ENCODE measurements at regions not wholly inside any gene's neighbourhood (a gene's known extent, or its start where the extent isn't known, plus 50 kb on each side); places are given as distances from the start of the nearest gene placed in this dataset.

DNA sequence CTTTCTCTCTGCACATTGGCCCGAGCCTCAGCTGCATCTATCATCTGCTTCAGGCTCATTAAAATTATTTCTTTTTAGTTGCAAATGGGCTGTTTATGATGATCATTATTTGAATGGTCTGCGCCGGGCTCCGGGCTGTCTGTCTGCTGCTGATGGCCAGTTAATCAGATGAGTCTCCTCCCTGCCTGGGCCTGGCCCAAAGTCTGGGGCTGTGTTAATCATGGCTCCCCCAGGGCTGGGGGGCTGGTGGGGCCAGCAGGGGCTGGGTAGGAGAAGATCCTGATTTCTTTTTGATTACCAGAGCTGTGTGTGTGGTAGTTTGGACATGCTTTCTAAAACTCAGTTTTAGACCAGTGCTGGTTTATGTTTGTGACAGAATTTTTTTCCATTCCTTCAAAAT, 159.1 kb downstream of the PHETA1 start:
- no peaks in the 10 kb centered on the region for H3K4me1 ChIP-seq (ENCODE audit: control insufficient read depth, insufficient read depth, low read length, unreplicated experiment)

DNA sequence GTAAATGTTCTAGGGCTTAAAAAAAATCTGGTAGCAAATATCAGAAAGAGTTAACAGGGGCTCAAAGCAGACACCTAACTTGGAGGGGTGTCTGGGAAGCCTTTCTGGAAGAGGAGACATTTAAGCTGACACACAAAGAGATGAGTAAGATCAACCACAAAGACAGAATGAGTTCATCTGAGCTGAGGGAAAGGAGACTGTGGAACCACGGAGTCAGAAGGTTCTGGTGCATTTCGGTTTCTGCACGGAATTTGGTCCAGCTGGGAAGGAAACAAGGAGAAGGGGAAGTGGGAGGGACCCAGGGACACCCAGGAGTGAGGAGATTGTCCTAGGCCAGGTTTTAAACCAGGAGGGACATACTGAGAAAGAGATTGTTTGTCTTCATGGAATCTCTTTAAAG, 161.1 kb downstream of the PHETA1 start:
- H3K27me3 ChIP-seq (ENCODE audit: insufficient read depth, low read length): peaks cover 94% of the 10 kb centered on the region
- no peaks in the 10 kb centered on the region for H3K79me2 ChIP-seq (ENCODE audit: control insufficient read depth, insufficient read depth, low read length, unreplicated experiment)
- H3K4me1 ChIP-seq (ENCODE audit: control insufficient read depth, insufficient read depth, low read length, unreplicated experiment): no peaks in the 10 kb centered on the region
- H3K36me3 ChIP-seq (ENCODE audit: insufficient read depth, low read length): no peaks in the 10 kb centered on the region
- H2AFZ ChIP-seq (ENCODE audit: low read length, unreplicated experiment): no peak overlapping the region
- no peak overlapping the region for H3K27ac ChIP-seq (ENCODE audit: low read depth, low read length)
- no peak overlapping the region for H3K4me3 ChIP-seq (ENCODE audit: low read depth, low read length)

More for the DNA sequence above, 159.1 kb downstream of the PHETA1 start:
- no peaks in the 10 kb centered on the region for H3K79me2 ChIP-seq (ENCODE audit: control insufficient read depth, insufficient read depth, low read length, unreplicated experiment)
- no peak overlapping the region for H3K27ac ChIP-seq (ENCODE audit: low read depth, low read length)
- no peaks in the 10 kb centered on the region for H3K36me3 ChIP-seq (ENCODE audit: insufficient read depth, low read length)
- H3K4me3 ChIP-seq (ENCODE audit: low read depth, low read length): no peak overlapping the region
- no peak overlapping the region for H2AFZ ChIP-seq (ENCODE audit: low read length, unreplicated experiment)
- peaks cover 96% of the 10 kb centered on the region for H3K27me3 ChIP-seq (ENCODE audit: insufficient read depth, low read length)

DNA sequence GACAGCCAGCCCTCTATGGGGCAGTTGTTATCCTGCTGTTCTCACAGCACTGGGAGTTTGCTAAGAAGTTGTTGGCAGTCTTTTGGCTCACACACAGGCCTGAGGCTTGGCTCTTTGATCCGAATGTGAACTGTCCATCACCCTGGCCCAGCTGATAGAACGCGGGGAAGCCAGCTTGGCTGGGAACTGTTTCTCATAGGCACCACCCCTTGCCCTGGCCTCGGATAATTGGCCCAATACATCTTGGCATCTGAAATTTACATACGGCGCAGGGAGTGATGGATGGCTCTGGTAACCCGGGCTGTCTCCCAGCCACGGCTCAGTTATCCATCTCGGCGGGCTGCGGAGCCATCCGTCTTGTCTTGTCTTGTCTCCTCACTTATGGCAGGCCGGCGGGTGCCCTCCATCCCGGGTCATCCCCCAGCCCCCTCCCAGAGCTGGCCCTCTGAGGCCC, 164.1 kb downstream of the PHETA1 start:
- no peaks in the 10 kb centered on the region for H3K79me2 ChIP-seq (ENCODE audit: control insufficient read depth, insufficient read depth, low read length, unreplicated experiment)
- peaks cover 98% of the 10 kb centered on the region for H3K27me3 ChIP-seq (ENCODE audit: insufficient read depth, low read length)
- no peak overlapping the region for H3K27ac ChIP-seq (ENCODE audit: low read depth, low read length)
- no peaks in the 10 kb centered on the region for H3K4me1 ChIP-seq (ENCODE audit: control insufficient read depth, insufficient read depth, low read length, unreplicated experiment)
- no peak overlapping the region for H3K4me3 ChIP-seq (ENCODE audit: low read depth, low read length)
- H2AFZ ChIP-seq (ENCODE audit: low read length, unreplicated experiment): no peak overlapping the region
- no peaks in the 10 kb centered on the region for H3K36me3 ChIP-seq (ENCODE audit: insufficient read depth, low read length)

- peaks cover 98% of the 10 kb centered on the region for H3K27me3 ChIP-seq (ENCODE audit: insufficient read depth, low read length)
- H3K36me3 ChIP-seq (ENCODE audit: insufficient read depth, low read length): no peaks in the 10 kb centered on the region
- no peaks in the 10 kb centered on the region for H3K4me1 ChIP-seq (ENCODE audit: control insufficient read depth, insufficient read depth, low read length, unreplicated experiment)
- H3K79me2 ChIP-seq (ENCODE audit: control insufficient read depth, insufficient read depth, low read length, unreplicated experiment): no peaks in the 10 kb centered on the region
- H3K27ac ChIP-seq (ENCODE audit: low read depth, low read length): no peak overlapping the region
- H2AFZ ChIP-seq (ENCODE audit: low read length, unreplicated experiment): no peak overlapping the region
- no peak overlapping the region for H3K4me3 ChIP-seq (ENCODE audit: low read depth, low read length)
Measured at GRCh38 chr12:111203969-111204368, 164.9 kb downstream of the PHETA1 start.

GRCh38 chr12:111203446-111203845, 165.4 kb downstream of the PHETA1 start:
- no peak overlapping the region for H3K4me3 ChIP-seq (ENCODE audit: low read depth, low read length)

GRCh38 chr12:111202237-111202915, 166.5 kb downstream of the PHETA1 start:
- Histone ChIP-seq H3K27me3 (ENCODE audit: insufficient read depth, low read length) (peaks cover 95% of the 10 kb centered on the region), H3K4me3 (ENCODE audit: low read depth, low read length) (no peak overlapping the region), H3K4me1 (ENCODE audit: control insufficient read depth, insufficient read depth, low read length, unreplicated experiment) (no peaks in the 10 kb centered on the region), H2AFZ (ENCODE audit: low read length, unreplicated experiment) (no peak overlapping the region), H3K27ac (ENCODE audit: low read depth, low read length) (no peak overlapping the region), H3K79me2 (ENCODE audit: control insufficient read depth, insufficient read depth, low read length, unreplicated experiment) (no peaks in the 10 kb centered on the region), H3K36me3 (ENCODE audit: insufficient read depth, low read length) (no peaks in the 10 kb centered on the region)

More at GRCh38 chr12:111203446-111203845, 165.4 kb downstream of the PHETA1 start:
- Histone ChIP-seq H3K4me1 (ENCODE audit: control insufficient read depth, insufficient read depth, low read length, unreplicated experiment) (no peaks in the 10 kb centered on the region), H3K36me3 (ENCODE audit: insufficient read depth, low read length) (no peaks in the 10 kb centered on the region), H2AFZ (ENCODE audit: low read length, unreplicated experiment) (no peak overlapping the region), H3K79me2 (ENCODE audit: control insufficient read depth, insufficient read depth, low read length, unreplicated experiment) (no peaks in the 10 kb centered on the region), H3K27me3 (ENCODE audit: insufficient read depth, low read length) (peaks cover 98% of the 10 kb centered on the region), H3K27ac (ENCODE audit: low read depth, low read length) (no peak overlapping the region)

GRCh38 chr12:111201495-111202236, 167.2 kb downstream of the PHETA1 start:
- peaks cover 95% of the 10 kb centered on the region for H3K27me3 ChIP-seq (ENCODE audit: insufficient read depth, low read length)
- no peaks in the 10 kb centered on the region for H3K79me2 ChIP-seq (ENCODE audit: control insufficient read depth, insufficient read depth, low read length, unreplicated experiment)
- no peak overlapping the region for H3K27ac ChIP-seq (ENCODE audit: low read depth, low read length)
- H3K36me3 ChIP-seq (ENCODE audit: insufficient read depth, low read length): no peaks in the 10 kb centered on the region
- no peak overlapping the region for H2AFZ ChIP-seq (ENCODE audit: low read length, unreplicated experiment)
- no peak overlapping the region for H3K4me3 ChIP-seq (ENCODE audit: low read depth, low read length)
- H3K4me1 ChIP-seq (ENCODE audit: control insufficient read depth, insufficient read depth, low read length, unreplicated experiment): no peaks in the 10 kb centered on the region

- Histone ChIP-seq H3K27ac (ENCODE audit: low read depth, low read length) (no peak overlapping the region), H3K4me3 (ENCODE audit: low read depth, low read length) (no peak overlapping the region), H3K4me1 (ENCODE audit: control insufficient read depth, insufficient read depth, low read length, unreplicated experiment) (no peaks in the 10 kb centered on the region), H2AFZ (ENCODE audit: low read length, unreplicated experiment) (no peak overlapping the region), H3K79me2 (ENCODE audit: control insufficient read depth, insufficient read depth, low read length, unreplicated experiment) (no peaks in the 10 kb centered on the region), H3K36me3 (ENCODE audit: insufficient read depth, low read length) (no peaks in the 10 kb centered on the region), H3K27me3 (ENCODE audit: insufficient read depth, low read length) (peaks cover 95% of the 10 kb centered on the region)
Measured at GRCh38 chr12:111201036-111201435, 167.9 kb downstream of the PHETA1 start.

GRCh38 chr12:111197376-111197944, 171.4 kb downstream of the PHETA1 start:
- Histone ChIP-seq H3K36me3 (ENCODE audit: insufficient read depth, low read length) (no peaks in the 10 kb centered on the region), H3K27me3 (ENCODE audit: insufficient read depth, low read length) (peaks cover 96% of the 10 kb centered on the region), H3K4me3 (ENCODE audit: low read depth, low read length) (no peak overlapping the region), H2AFZ (ENCODE audit: low read length, unreplicated experiment) (no peak overlapping the region), H3K79me2 (ENCODE audit: control insufficient read depth, insufficient read depth, low read length, unreplicated experiment) (no peaks in the 10 kb centered on the region), H3K4me1 (ENCODE audit: control insufficient read depth, insufficient read depth, low read length, unreplicated experiment) (no peaks in the 10 kb centered on the region), H3K27ac (ENCODE audit: low read depth, low read length) (no peak overlapping the region)

GRCh38 chr12:111196532-111196931, 172.4 kb downstream of the PHETA1 start:
- Histone ChIP-seq H3K27me3 (ENCODE audit: insufficient read depth, low read length) (peaks cover 94% of the 10 kb centered on the region), H2AFZ (ENCODE audit: low read length, unreplicated experiment) (no peak overlapping the region), H3K36me3 (ENCODE audit: insufficient read depth, low read length) (no peaks in the 10 kb centered on the region)

More at GRCh38 chr12:111196532-111196931, 172.4 kb downstream of the PHETA1 start:
- Histone ChIP-seq H3K27ac (ENCODE audit: low read depth, low read length) (no peak overlapping the region), H3K79me2 (ENCODE audit: control insufficient read depth, insufficient read depth, low read length, unreplicated experiment) (no peaks in the 10 kb centered on the region), H3K4me3 (ENCODE audit: low read depth, low read length) (no peak overlapping the region), H3K4me1 (ENCODE audit: control insufficient read depth, insufficient read depth, low read length, unreplicated experiment) (no peaks in the 10 kb centered on the region)

All from ACC112 (cell line).